Heart left ventricle (tissue), 13 donors: ENCODE measurements at regions not wholly inside any gene's neighbourhood (a gene's known extent, or its start where the extent isn't known, plus 50 kb on each side); places are given as distances from the start of the nearest gene placed in this dataset.

Experiments used
- CTCF ChIP-seq, 12 donors: fragments of 200-600 bp; sonication (generic) in 4 of 12; IDR thresholded peaks; one replicate each; pipeline versions ENCODE4 v1.5.0 to v1.8.0; 2018 to 2022; ENCODE audit warnings: antibody characterized with exemption in 12 of 12, mild to moderate bottlenecking in 5 of 12
- POLR2A ChIP-seq, 2 donors: fragments of 450-650 bp; IDR thresholded peaks; one replicate each; pipeline ENCODE4 v1.6.1; 2017; ENCODE audit warnings: antibody characterized with exemption in 2 of 2, mild to moderate bottlenecking in 2 of 2, moderate library complexity in 2 of 2
- donor health status: ischemic (EF 13 %, LVEDD 7.1; RV severe dilation, severe dysfunction).
- donor health status: DM: no; HTN: yes; CAD: no.
- donor health status: DM: no; HTN: no; CAD: no.
- donor health status: ischemic (EF 25% LVEDD 6.9; RV normal size, moderate dysfunction).
- donor health status: ischemic (EF 25% LVEDD 5.7; RV mildly dilated, moderate dysfunction).
- donor health status: ischemic (EF 35%, LVEDD 5.7; RV mildly dilated, moderate dysfunction).
- donor health status: nonischemic (EF 11% LVEDD 7.7; RV severe dilation, severe dysfunction).
- donor health status: DM: yes; HTN: yes; CAD: no.
- donor health status: PGD.
- donor health status: ischemic (EF 29% LVEDD 5.4; RV normal size, mild dysfunction).
- donor health status: nonischemic (EF 23%, LVEDD 6.1; RV moderate dilation, normal function).

GRCh38 chr20:50292079-50292590 lies 101.5 kb downstream of the CEBPB start:
- no peak for TF ChIP-seq CTCF (IDR thresholded peaks at IDR 0.05)
- no peak for TF ChIP-seq POLR2A (IDR thresholded peaks at IDR 0.05)
